PC-3 (cell line): ENCODE measurements at regions not wholly inside any gene's neighbourhood (a gene's known extent, or its start where the extent isn't known, plus 50 kb on each side); places are given as distances from the start of the nearest gene placed in this dataset.
"Not testable (repeated sequence)": the region's sequence is repeated elsewhere in the genome, so short reads cannot be mapped to it uniquely, and the experiment has no call there.

Experiments
- ATAC-seq: fragments of 200-7000 bp; cut with Tn5 transposase; 2 replicates; pipeline ENCODE4 v1.9.1; 2020; ENCODE audit warnings: mild to moderate bottlenecking, moderate library complexity
- BruUV-seq: library from RNA; stranded (reverse); fragments of 400-500 nt; replicated peaks from 2 replicates; lab custom pipeline; 2021; lab: Mats Ljungman, UMichigan
- CTCF ChIA-PET: fragments of 300-600 bp; sonication (Branson Sonifier 250); formaldehyde crosslinking; loops from one replicate; lab custom pipeline; 2022; ENCODE audit warnings: antibody characterized with exemption; lab: Charles Lee
- POLR2A ChIA-PET: fragments of 300-600 bp; sonication (Branson Sonifier 250); formaldehyde crosslinking; loops from one replicate; lab custom pipeline; 2022; ENCODE audit warnings: antibody characterized with exemption; ENCODE audit not compliant: unreplicated experiment; lab: Charles Lee
- DNase-seq: peaks from one replicate; pipeline ENCODE4 v3.0.0-alpha.2; 2015
- H2AFZ ChIP-seq: fragments of 300-600 bp; sonication (generic); 2 replicates; pipeline ENCODE4 v1.6.0; 2016; ENCODE audit warnings: antibody characterized with exemption, low read length
- H3F3A ChIP-seq: fragments of 300-600 bp; sonication (generic); one replicate; pipeline ENCODE4 v1.6.0; 2017; ENCODE audit warnings: antibody characterized with exemption, low read length, control low read depth, mild to moderate bottlenecking; ENCODE audit not compliant: unreplicated experiment
- H3K27ac ChIP-seq: fragments of 300-600 bp; sonication (generic); 2 replicates; pipeline ENCODE4 v1.5.1; 2016; ENCODE audit warnings: mild to moderate bottlenecking, low read length
- H3K27me3 ChIP-seq: fragments of 300-600 bp; sonication (generic); 2 replicates; pipeline ENCODE4 v1.6.1; 2016; ENCODE audit warnings: low read length, mixed read lengths
- H3K36me3 ChIP-seq: fragments of 300-600 bp; sonication (generic); 2 replicates; pipeline ENCODE4 v1.6.1; 2016; ENCODE audit warnings: low read depth, mixed run types, low read length, mixed read lengths
- H3K4me1 ChIP-seq: fragments of 300-600 bp; sonication (generic); 2 replicates; pipeline ENCODE4 v1.5.1; 2016; ENCODE audit warnings: low read length; ENCODE audit not compliant: insufficient read depth
- H3K4me2 ChIP-seq: fragments of 300-600 bp; sonication (generic); 2 replicates; pipeline ENCODE4 v1.6.0; 2016; ENCODE audit warnings: low read length
- H3K4me3 ChIP-seq: fragments of 300-600 bp; sonication (generic); 2 replicates; pipeline ENCODE4 v1.5.1; 2016; ENCODE audit warnings: mild to moderate bottlenecking, low read length, mixed read lengths
- H3K79me2 ChIP-seq: fragments of 300-600 bp; sonication (generic); 2 replicates; pipeline ENCODE4 v1.6.1; 2017; ENCODE audit warnings: low read length, mixed read lengths
- H3K9ac ChIP-seq: fragments of 300-600 bp; sonication (generic); 2 replicates; pipeline ENCODE4 v1.6.0; 2016; ENCODE audit warnings: mild to moderate bottlenecking, low read length
- H3K9me2 ChIP-seq: fragments of 300-600 bp; sonication (generic); replicated peaks from 2 replicates; pipeline ENCODE4 v1.6.1; 2016; ENCODE audit warnings: mixed run types, low read length, mixed read lengths
- H3K9me3 ChIP-seq: fragments of 300-600 bp; sonication (generic); 2 replicates; pipeline ENCODE4 v1.6.1; 2016; ENCODE audit warnings: low read length, mixed read lengths
- H4K20me1 ChIP-seq: fragments of 300-600 bp; sonication (generic); 2 replicates; pipeline ENCODE4 v1.6.1; 2016; ENCODE audit warnings: low read length, mixed read lengths
- CTCF ChIP-seq: fragments of 300-600 bp; sonication (generic); conservative IDR thresholded peaks from 2 replicates; pipeline ENCODE4 v1.5.1; 2017; ENCODE audit warnings: antibody characterized with exemption, low read depth, mild to moderate bottlenecking, low read length
- EZH2 ChIP-seq: fragments of 300-600 bp; sonication (generic); IDR thresholded peaks from one replicate; pipeline ENCODE4 v1.6.1; 2017; ENCODE audit warnings: antibody characterized with exemption, mild to moderate bottlenecking, low read length; ENCODE audit not compliant: unreplicated experiment
- EZH2phosphoT487 ChIP-seq: fragments of 300-600 bp; sonication (generic); IDR thresholded peaks from 2 replicates; pipeline ENCODE4 v1.6.1; 2018; ENCODE audit warnings: mild to moderate bottlenecking, antibody characterized with exemption, low read length, borderline replicate concordance
- intact Hi-C: fragments of 100-400 bp; cut with micrococcal nuclease; formaldehyde crosslinking; loops from 2 replicates; pipeline ENCODE4 v1.9.0; 2023

GRCh38 chr7:153797363-153797762 lies 254.8 kb upstream of the DPP6 start:
- H3K4me1 ChIP-seq, H3K9ac ChIP-seq, BruUV-seq, H4K20me1 ChIP-seq, ATAC-seq, H3K4me2 ChIP-seq, DNase-seq, H3K4me3 ChIP-seq, H3K9me2 ChIP-seq, H3K27ac ChIP-seq, H2AFZ ChIP-seq, H3K9me3 ChIP-seq, intact Hi-C loops, H3F3A ChIP-seq, CTCF ChIA-PET, H3K36me3 ChIP-seq, H3K79me2 ChIP-seq, H3K27me3 ChIP-seq, POLR2A ChIA-PET: not testable (repeated sequence)

- Histone ChIP-seq H3K4me2 (no peak overlapping the region), H3F3A (no peaks in the 10 kb centered on the region), H4K20me1 (no peaks in the 10 kb centered on the region), H3K4me3 (no peak overlapping the region), H3K27me3 (no peaks in the 10 kb centered on the region), H2AFZ (no peak overlapping the region), H3K27ac (no peak overlapping the region), H3K36me3 (no peaks in the 10 kb centered on the region), H3K9ac (no peak overlapping the region), H3K9me3 (no peaks in the 10 kb centered on the region), H3K9me2 (no peaks in the 10 kb centered on the region), H3K4me1 (no peaks in the 10 kb centered on the region), H3K79me2 (no peaks in the 10 kb centered on the region)
- DNase-seq (no peak), ATAC-seq (no peak)
- BruUV-seq = no TSS peak
- CTCF ChIA-PET = no interaction called here
- POLR2A ChIA-PET = no interaction called here
- TF ChIP-seq EZH2phosphoT487 (no peak), CTCF (no peak), EZH2 (no peak)
- intact Hi-C loops = no loop called here
Observed at GRCh38 chr7:153808117-153808516, 244.1 kb upstream of the DPP6 start.

- ChIA-PET CTCF (no interaction called here), POLR2A (no interaction called here)
- H3K9me2 ChIP-seq = no peaks in the 10 kb centered on the region
- no peaks in the 10 kb centered on the region for H3K27me3 ChIP-seq
- H3K27ac ChIP-seq = no peak overlapping the region
- no peak overlapping the region for H3K4me2 ChIP-seq
- H3K36me3 ChIP-seq = no peaks in the 10 kb centered on the region
- BruUV-seq = no TSS peak
- H3K4me1 ChIP-seq = no peaks in the 10 kb centered on the region
- TF ChIP-seq CTCF (no peak), EZH2phosphoT487 (no peak), EZH2 (no peak)
- H4K20me1 ChIP-seq = no peaks in the 10 kb centered on the region
- no peak overlapping the region for H3K9ac ChIP-seq
- no peak overlapping the region for H2AFZ ChIP-seq
- intact Hi-C loops = no loop called here
- H3K4me3 ChIP-seq = no peak overlapping the region
- DNase-seq (no peak), ATAC-seq (no peak)
- 0 out of 2 replicates have a peak, but pooled peaks cover 3% of the 10 kb centered on the region for H3K9me3 ChIP-seq
- H3F3A ChIP-seq = no peaks in the 10 kb centered on the region
- no peaks in the 10 kb centered on the region for H3K79me2 ChIP-seq
Observed at GRCh38 chr7:153829525-153829924, 222.7 kb upstream of the DPP6 start.
